Activated T-helper 17 cell treated with anti-CD3 and anti-CD28 coated beads, Interleukin-2, amount 50 U/mL, for 72 hours (primary cell): ENCODE measurements at regions not wholly inside any gene's neighbourhood (a gene's known extent, or its start where the extent isn't known, plus 50 kb on each side); places are given as distances from the start of the nearest gene placed in this dataset.

ENCODE experiments used
- ATAC-seq: fragments of 150-1000 bp; cut with Tn5 transposase; replicated peaks from 2 replicates; pipeline ENCODE4 v1.10.0; 2021; ENCODE audit warnings: mild to moderate bottlenecking, moderate library complexity
- H3K27ac Mint-ChIP-seq: one replicate; pipeline ENCODE4 v1.8.0; 2022; ENCODE audit warnings: mixed read lengths
- H3K27me3 Mint-ChIP-seq: one replicate; pipeline ENCODE4 v1.8.0; 2022; ENCODE audit warnings: mixed read lengths
- H3K36me3 Mint-ChIP-seq: one replicate; pipeline ENCODE4 v1.8.0; 2022; ENCODE audit warnings: low read depth, mild to moderate bottlenecking, mixed read lengths
- H3K4me1 Mint-ChIP-seq: one replicate; pipeline ENCODE4 v1.8.0; 2022; ENCODE audit warnings: mixed read lengths
- H3K4me3 Mint-ChIP-seq: one replicate; pipeline ENCODE4 v1.8.0; 2022; ENCODE audit warnings: mild to moderate bottlenecking, mixed read lengths
- H3K9me3 Mint-ChIP-seq: one replicate; pipeline ENCODE4 v1.8.0; 2022; ENCODE audit warnings: mixed read lengths

- Mint-ChIP-seq H3K4me3 (no peak overlapping the region), H3K27me3 (no peaks in the 10 kb centered on the region), H3K9me3 (no peaks in the 10 kb centered on the region), H3K4me1 (peaks cover under 1% of the 10 kb centered on the region), H3K36me3 (no peaks in the 10 kb centered on the region), H3K27ac (no peak overlapping the region)
- ATAC-seq: no peak
Observed at GRCh38 chr11:76298255-76298654, 82.7 kb downstream of the THAP12 start.

DNA sequence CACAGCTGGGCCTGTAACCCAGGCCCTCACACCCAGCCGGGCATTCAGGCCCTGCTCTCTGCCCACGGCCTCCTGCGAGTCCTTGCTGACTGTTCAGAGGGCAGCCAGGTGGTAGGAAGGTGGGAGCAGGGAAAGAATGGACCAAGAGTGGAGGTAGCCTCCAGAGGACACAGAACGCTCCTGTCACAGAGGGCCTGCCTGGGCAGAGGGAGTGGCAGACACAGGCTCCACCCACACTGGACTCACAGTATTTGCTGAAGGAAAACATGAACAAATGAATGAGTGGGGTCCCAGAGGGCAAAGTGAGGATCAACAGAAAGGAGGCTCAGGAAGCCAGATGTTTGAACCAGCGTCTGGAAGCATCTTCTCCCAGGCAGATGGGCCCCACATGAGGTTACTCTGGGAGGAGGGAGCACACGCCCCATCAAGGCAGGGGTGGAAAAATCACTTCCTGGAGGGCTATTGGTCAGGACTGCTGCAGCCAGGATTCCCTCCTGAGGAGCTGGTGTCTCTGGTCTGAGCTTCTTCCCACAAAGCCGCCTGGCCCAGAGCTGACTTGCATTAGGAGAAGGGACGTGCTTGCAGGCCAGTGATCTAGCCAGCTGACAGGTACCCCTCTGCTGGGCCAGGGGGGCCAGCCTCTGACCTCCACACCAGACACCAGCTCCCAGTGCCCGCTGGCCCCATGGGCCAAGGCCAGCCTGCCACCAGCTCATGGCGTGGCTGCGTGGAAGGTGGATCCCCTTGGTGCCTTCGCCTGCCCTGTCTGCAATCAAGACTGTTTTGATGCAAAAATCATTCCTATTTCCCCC lies 84.0 kb downstream of the THAP12 start:
- no peak overlapping the region for H3K27ac Mint-ChIP-seq
- no peaks in the 10 kb centered on the region for H3K9me3 Mint-ChIP-seq
- peaks cover 7% of the 10 kb centered on the region for H3K4me1 Mint-ChIP-seq
- H3K4me3 Mint-ChIP-seq: no peak overlapping the region
- H3K27me3 Mint-ChIP-seq: no peaks in the 10 kb centered on the region
- ATAC-seq: no peak
- no peaks in the 10 kb centered on the region for H3K36me3 Mint-ChIP-seq

- Mint-ChIP-seq H3K9me3 (no peaks in the 10 kb centered on the region), H3K27ac (peak overlapping the region; percentile 40), H3K27me3 (no peaks in the 10 kb centered on the region), H3K4me3 (peak overlapping the region; percentile 57), H3K4me1 (peaks cover 16% of the 10 kb centered on the region), H3K36me3 (no peaks in the 10 kb centered on the region)
- ATAC-seq: peak; percentile 94
Observed at GRCh38 chr11:76293189-76293631, 86.9 kb upstream of the WNT11 start.

- Mint-ChIP-seq H3K36me3 (no peaks in the 10 kb centered on the region), H3K27ac (peak overlapping the region; percentile 40), H3K4me1 (peaks cover 21% of the 10 kb centered on the region), H3K4me3 (peak overlapping the region; percentile 57), H3K27me3 (no peaks in the 10 kb centered on the region), H3K9me3 (no peaks in the 10 kb centered on the region)
- ATAC-seq: no peak
Observed at GRCh38 chr11:76292583-76293188, 86.4 kb upstream of the WNT11 start.

DNA sequence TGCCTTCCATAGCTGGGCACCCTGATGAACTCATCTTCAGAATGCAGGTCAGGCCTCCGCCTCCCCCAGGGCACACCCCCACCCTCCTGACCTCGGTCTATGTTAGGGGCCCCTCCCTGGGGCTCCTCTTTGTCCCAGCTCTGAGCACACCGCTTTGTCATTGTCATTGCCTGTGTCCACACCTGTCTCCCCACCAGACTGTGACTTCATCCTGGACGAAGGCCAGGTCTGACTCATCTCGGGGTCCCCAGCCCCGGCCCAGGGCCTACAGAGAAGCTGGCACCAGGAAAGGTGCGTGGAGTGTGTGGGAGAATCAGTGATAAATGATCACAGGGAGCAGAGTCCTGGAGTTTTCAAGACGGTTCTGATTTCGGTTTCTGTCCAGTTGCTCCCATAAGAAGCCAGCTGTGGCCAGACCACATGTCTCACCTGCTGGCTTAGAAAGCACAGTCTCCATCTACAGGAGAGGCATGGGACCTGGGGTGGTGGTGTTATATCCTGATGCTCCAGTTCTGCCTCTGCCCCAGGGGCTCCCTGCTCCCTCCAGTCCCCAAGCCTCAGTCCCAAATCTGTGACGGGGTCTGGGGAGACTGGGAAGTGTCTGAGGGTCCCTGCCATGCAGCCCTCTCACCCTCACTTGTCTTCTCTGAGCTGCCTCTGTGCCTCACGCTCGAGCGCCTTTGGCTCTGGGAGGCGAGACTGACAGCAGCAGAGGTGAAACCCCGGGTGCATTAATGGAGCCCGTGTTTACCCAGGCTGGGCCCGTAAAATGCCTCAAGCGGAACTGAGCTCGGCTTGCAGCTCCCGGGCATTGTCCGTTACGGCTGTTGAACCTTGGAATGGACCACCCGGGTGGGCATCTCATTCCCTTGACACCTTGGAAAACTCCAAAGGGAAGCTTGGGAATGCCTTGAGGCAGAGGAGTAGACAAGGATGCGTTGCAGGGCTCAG lies 85.5 kb upstream of the WNT11 start:
- no peak overlapping the region for H3K27ac Mint-ChIP-seq
- no peak overlapping the region for H3K4me3 Mint-ChIP-seq
- no peaks in the 10 kb centered on the region for H3K27me3 Mint-ChIP-seq
- H3K36me3 Mint-ChIP-seq: no peaks in the 10 kb centered on the region
- H3K9me3 Mint-ChIP-seq: no peaks in the 10 kb centered on the region
- peaks cover 28% of the 10 kb centered on the region for H3K4me1 Mint-ChIP-seq
- ATAC-seq: no peak

- Mint-ChIP-seq H3K4me3 (peak overlapping the region; percentile 69), H3K4me1 (peaks cover 35% of the 10 kb centered on the region), H3K27ac (peak overlapping the region; percentile 85), H3K27me3 (no peaks in the 10 kb centered on the region), H3K9me3 (no peaks in the 10 kb centered on the region), H3K36me3 (no peaks in the 10 kb centered on the region)
- peak; percentile 67 for ATAC-seq
Observed at GRCh38 chr11:76288166-76288980, 82.1 kb upstream of the WNT11 start.

- peak overlapping the region; percentile 69 for H3K4me3 Mint-ChIP-seq
- ATAC-seq: no peak
- no peaks in the 10 kb centered on the region for H3K27me3 Mint-ChIP-seq
- peak overlapping the region; percentile 85 for H3K27ac Mint-ChIP-seq
- H3K9me3 Mint-ChIP-seq: no peaks in the 10 kb centered on the region
- H3K4me1 Mint-ChIP-seq: peaks cover 28% of the 10 kb centered on the region
- no peaks in the 10 kb centered on the region for H3K36me3 Mint-ChIP-seq
Observed at GRCh38 chr11:76287227-76287626, 80.9 kb upstream of the WNT11 start.

DNA sequence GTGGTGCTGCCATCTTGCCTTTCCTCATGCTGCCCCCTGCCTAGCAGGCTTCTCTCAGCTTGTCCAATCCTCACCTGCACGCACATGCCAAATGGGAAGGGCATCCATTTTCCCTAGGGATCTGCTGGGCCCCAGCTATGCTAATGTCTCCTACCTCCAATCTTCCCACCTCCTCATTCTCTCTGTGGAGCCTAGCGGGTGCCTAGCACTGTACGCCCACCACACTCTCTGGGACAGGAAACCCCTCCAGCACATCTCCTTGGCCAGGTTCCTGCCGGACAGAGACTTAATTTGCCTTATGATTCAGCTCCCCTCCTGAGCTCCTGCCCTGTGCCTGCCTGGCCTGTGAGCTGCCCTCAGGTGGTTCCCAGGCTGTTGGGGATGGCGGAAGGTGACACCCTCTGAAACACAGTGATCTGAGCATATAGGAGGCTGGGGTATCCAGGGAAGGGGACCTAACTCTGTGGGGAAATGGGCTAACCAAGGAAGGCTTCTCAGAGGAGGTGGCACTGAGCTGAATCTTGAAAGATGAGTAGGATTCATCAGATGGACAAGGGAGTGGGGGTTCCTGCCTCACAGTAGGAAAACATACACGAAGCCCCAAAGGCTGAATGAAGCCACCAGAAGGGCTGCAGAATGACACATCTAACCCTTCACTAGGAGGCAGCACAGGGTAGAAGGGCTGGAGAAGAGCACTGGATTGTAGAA lies 79.2 kb upstream of the WNT11 start:
- no peaks in the 10 kb centered on the region for H3K36me3 Mint-ChIP-seq
- ATAC-seq: no peak
- no peak overlapping the region for H3K27ac Mint-ChIP-seq
- peaks cover 23% of the 10 kb centered on the region for H3K4me1 Mint-ChIP-seq
- no peak overlapping the region for H3K4me3 Mint-ChIP-seq
- H3K27me3 Mint-ChIP-seq: no peaks in the 10 kb centered on the region
- H3K9me3 Mint-ChIP-seq: no peaks in the 10 kb centered on the region

GRCh38 chr11:76284161-76284560 lies 77.9 kb upstream of the WNT11 start:
- peaks cover 23% of the 10 kb centered on the region for H3K4me1 Mint-ChIP-seq

GRCh38 chr11:76282811-76283595 lies 76.7 kb upstream of the WNT11 start:
- ATAC-seq: no peak
- H3K27me3 Mint-ChIP-seq: no peaks in the 10 kb centered on the region
- no peaks in the 10 kb centered on the region for H3K9me3 Mint-ChIP-seq
- H3K4me1 Mint-ChIP-seq: peaks cover 17% of the 10 kb centered on the region
- no peak overlapping the region for H3K4me3 Mint-ChIP-seq
- no peaks in the 10 kb centered on the region for H3K36me3 Mint-ChIP-seq
- no peak overlapping the region for H3K27ac Mint-ChIP-seq

More at GRCh38 chr11:76284161-76284560, 77.9 kb upstream of the WNT11 start:
- Mint-ChIP-seq H3K9me3 (no peaks in the 10 kb centered on the region), H3K27me3 (no peaks in the 10 kb centered on the region), H3K4me3 (no peak overlapping the region), H3K27ac (no peak overlapping the region), H3K36me3 (no peaks in the 10 kb centered on the region)
- ATAC-seq: no peak

- Mint-ChIP-seq H3K9me3 (no peaks in the 10 kb centered on the region), H3K27me3 (no peaks in the 10 kb centered on the region), H3K36me3 (no peaks in the 10 kb centered on the region), H3K4me1 (peaks cover 10% of the 10 kb centered on the region), H3K4me3 (no peak overlapping the region), H3K27ac (no peak overlapping the region)
- ATAC-seq: no peak
Observed at GRCh38 chr11:76282172-76282571, 75.9 kb upstream of the WNT11 start.

DNA sequence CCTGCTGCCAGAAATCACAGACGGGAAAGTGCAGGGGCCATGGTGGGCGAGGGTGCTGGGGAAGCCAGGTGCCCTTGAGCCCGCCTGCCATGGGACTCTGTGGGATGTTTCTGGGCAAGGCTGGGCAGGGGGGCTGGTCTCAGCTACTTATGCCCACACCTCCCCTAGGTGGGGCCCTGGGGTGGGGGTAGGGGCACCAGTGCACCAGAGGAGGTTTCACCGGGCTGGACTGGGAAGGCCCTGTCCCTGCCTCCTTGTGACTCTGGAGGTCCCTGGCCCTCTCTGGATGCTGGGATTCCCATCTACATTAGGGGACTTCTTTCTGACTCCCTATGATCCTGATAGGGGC lies 75.2 kb upstream of the WNT11 start:
- no peak overlapping the region for H3K27ac Mint-ChIP-seq
- H3K4me3 Mint-ChIP-seq: no peak overlapping the region
- H3K27me3 Mint-ChIP-seq: no peaks in the 10 kb centered on the region
- H3K4me1 Mint-ChIP-seq: peaks cover 7% of the 10 kb centered on the region
- H3K36me3 Mint-ChIP-seq: no peaks in the 10 kb centered on the region
- H3K9me3 Mint-ChIP-seq: no peaks in the 10 kb centered on the region
- ATAC-seq: no peak
